GM21423 (cell line): ENCODE measurements at regions not wholly inside any gene's neighbourhood (a gene's known extent, or its start where the extent isn't known, plus 50 kb on each side); places are given as distances from the start of the nearest gene placed in this dataset.
"Not testable (repeated sequence)": the region's sequence is repeated elsewhere in the genome, so short reads cannot be mapped to it uniquely, and the experiment has no call there.

Source experiments
- ATAC-seq: cut with Tn5 transposase; IDR thresholded peaks from one replicate; pipeline ENCODE4 v1.9.1; 2021; ENCODE audit warnings: mild to moderate bottlenecking, moderate library complexity; ENCODE audit not compliant: unreplicated experiment

GRCh38 chr11:109041876-109042275 lies 377.0 kb downstream of the DDX10 start:
- no peak for ATAC-seq

GRCh38 chr11:109043315-109043714 lies 378.4 kb downstream of the DDX10 start:
- ATAC-seq: no peak

- no peak for ATAC-seq
Observed at GRCh38 chr11:109046284-109046992, 375.6 kb upstream of the C11orf87 start.

- ATAC-seq: no peak
Observed at GRCh38 chr11:109048098-109048497, 373.9 kb upstream of the C11orf87 start.

GRCh38 chr11:109051200-109051599 lies 370.8 kb upstream of the C11orf87 start:
- no peak for ATAC-seq

GRCh38 chr11:109059402-109059801 lies 362.6 kb upstream of the C11orf87 start:
- no peak for ATAC-seq

- no peak for ATAC-seq
Observed at GRCh38 chr11:109061394-109061793, 360.6 kb upstream of the C11orf87 start.

- no peak for ATAC-seq
Observed at GRCh38 chr11:109062445-109062844, 359.5 kb upstream of the C11orf87 start.

- ATAC-seq: no peak
Observed at GRCh38 chr11:109062871-109063270, 359.1 kb upstream of the C11orf87 start.

- not testable (repeated sequence) for ATAC-seq
Observed at GRCh38 chr11:109064618-109065311, 357.2 kb upstream of the C11orf87 start.

- no peak for ATAC-seq
Observed at GRCh38 chr11:109071262-109071661, 350.7 kb upstream of the C11orf87 start.

- ATAC-seq: no peak
Observed at GRCh38 chr11:109071712-109072524, 350.1 kb upstream of the C11orf87 start.

- ATAC-seq: no peak
Observed at GRCh38 chr11:109073032-109073822, 348.8 kb upstream of the C11orf87 start.

- no peak for ATAC-seq
Observed at GRCh38 chr11:109075976-109076375, 346.0 kb upstream of the C11orf87 start.

- ATAC-seq: no peak
Observed at GRCh38 chr11:109076870-109077269, 345.1 kb upstream of the C11orf87 start.

- no peak for ATAC-seq
Observed at GRCh38 chr11:109077291-109077920, 344.6 kb upstream of the C11orf87 start.

GRCh38 chr11:109085708-109086373 lies 336.1 kb upstream of the C11orf87 start:
- no peak for ATAC-seq

- no peak for ATAC-seq
Observed at GRCh38 chr11:109086931-109087330, 335.1 kb upstream of the C11orf87 start.

GRCh38 chr11:109088086-109088485 lies 333.9 kb upstream of the C11orf87 start:
- ATAC-seq: no peak

GRCh38 chr11:109089144-109089543 lies 332.8 kb upstream of the C11orf87 start:
- no peak for ATAC-seq
